ENCODE measurements at regions not wholly inside any gene's neighbourhood (a gene's known extent, or its start where the extent isn't known, plus 50 kb on each side); places are given as distances from the start of the nearest gene placed in this dataset.
A peak's percentile ranks its signal among the peaks of the same experiment; 100 is the strongest.
"Not testable (repeated sequence)": the region's sequence is repeated elsewhere in the genome, so short reads cannot be mapped to it uniquely, and the experiment has no call there.

DNA sequence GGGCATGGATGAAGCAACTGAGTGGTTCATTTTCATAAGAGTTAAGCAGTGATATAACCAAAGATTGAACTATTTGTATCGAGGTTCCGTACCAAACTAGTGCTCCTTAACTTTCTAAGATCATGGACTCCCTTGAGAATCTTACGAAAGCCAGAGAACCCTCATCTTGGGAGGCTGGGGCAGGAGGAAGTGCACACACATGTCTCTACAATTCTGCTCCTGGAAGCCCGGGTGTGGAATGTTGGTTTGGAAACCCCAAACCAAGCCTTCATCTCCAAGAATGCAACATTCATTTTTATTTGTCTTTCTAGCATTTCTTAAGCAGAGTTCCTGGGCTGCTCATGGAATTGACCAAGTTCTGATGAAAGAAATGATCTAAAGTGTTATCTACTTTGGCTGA, 215.0 kb upstream of the PRNP start:
- WGBS (ENCODE audit: insufficient coverage): no CpG with 5 or more reads among the region's 4 CpGs
- H3K4me1 ChIP-seq (ENCODE audit: control insufficient read depth, insufficient read depth, low read length): no peaks in the 10 kb centered on the region
- no peaks in the 10 kb centered on the region for H3K9me3 ChIP-seq (ENCODE audit: control insufficient read depth, insufficient read depth, low read length)
- H3K27ac ChIP-seq (ENCODE audit: low read depth, low read length): no peak overlapping the region
- H3K36me3 ChIP-seq (ENCODE audit: control insufficient read depth, insufficient read depth, low read length): no peaks in the 10 kb centered on the region
- no peaks in the 10 kb centered on the region for H3K27me3 ChIP-seq (ENCODE audit: control insufficient read depth, insufficient read depth, low read length)
- no peak for DNase-seq (ENCODE audit: low read depth in 4 of 6, low spot score in 6 of 6)
- no peak overlapping the region for H3K4me3 ChIP-seq (ENCODE audit: low read depth, low read length)

DNA sequence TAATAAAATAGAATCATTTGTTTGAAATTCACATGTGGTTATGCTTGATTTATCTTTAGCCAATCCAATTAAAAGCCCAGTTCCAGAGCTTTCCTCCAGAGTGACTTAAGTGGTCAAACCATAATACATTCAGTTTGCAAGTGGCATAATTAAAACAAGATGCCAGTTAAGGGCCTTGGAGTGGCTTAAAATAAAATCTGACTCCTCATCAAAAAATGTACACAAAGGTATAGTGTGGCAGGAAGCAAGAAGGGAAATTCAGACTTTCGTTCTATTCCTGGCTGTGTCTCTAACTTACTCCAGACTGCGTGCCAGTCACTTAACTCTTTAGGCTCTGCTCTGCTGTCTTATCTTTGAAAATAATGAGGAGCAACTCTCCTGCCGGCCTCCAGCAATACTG, 215.9 kb upstream of the PRNP start:
- WGBS (ENCODE audit: insufficient coverage): no CpG with 5 or more reads among the region's 3 CpGs
- DNase-seq (ENCODE audit: low read depth in 4 of 6, low spot score in 6 of 6): peak in 1 of 6 donors; percentile 52
- H3K27ac ChIP-seq (ENCODE audit: low read depth, low read length): no peak overlapping the region
- H3K9me3 ChIP-seq (ENCODE audit: control insufficient read depth, insufficient read depth, low read length): no peaks in the 10 kb centered on the region
- H3K27me3 ChIP-seq (ENCODE audit: control insufficient read depth, insufficient read depth, low read length): no peaks in the 10 kb centered on the region
- H3K4me1 ChIP-seq (ENCODE audit: control insufficient read depth, insufficient read depth, low read length): no peaks in the 10 kb centered on the region
- no peak overlapping the region for H3K4me3 ChIP-seq (ENCODE audit: low read depth, low read length)
- H3K36me3 ChIP-seq (ENCODE audit: control insufficient read depth, insufficient read depth, low read length): no peaks in the 10 kb centered on the region

DNA sequence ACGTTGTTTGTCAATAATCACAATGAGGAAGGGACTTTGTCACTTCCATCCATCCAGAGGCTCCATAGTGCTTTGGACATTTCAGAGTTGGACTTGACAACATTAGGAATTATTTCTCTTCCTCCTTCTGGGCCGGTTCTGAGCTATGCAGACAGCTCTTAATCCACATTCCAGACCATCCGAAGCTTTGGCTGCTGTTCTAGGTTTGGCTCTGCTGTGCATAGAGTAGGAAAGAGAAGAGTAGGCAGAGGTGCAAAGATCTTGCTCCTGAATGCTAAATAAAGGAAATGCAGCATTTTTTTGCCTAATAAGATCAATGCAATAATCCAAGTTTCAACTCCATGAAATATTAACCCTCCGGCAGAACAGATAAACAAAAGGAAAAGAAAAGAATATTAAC, 216.3 kb upstream of the PRNP start:
- Histone ChIP-seq H3K4me1 (ENCODE audit: control insufficient read depth, insufficient read depth, low read length) (no peaks in the 10 kb centered on the region), H3K27me3 (ENCODE audit: control insufficient read depth, insufficient read depth, low read length) (no peaks in the 10 kb centered on the region), H3K36me3 (ENCODE audit: control insufficient read depth, insufficient read depth, low read length) (no peaks in the 10 kb centered on the region), H3K4me3 (ENCODE audit: low read depth, low read length) (no peak overlapping the region), H3K9me3 (ENCODE audit: control insufficient read depth, insufficient read depth, low read length) (no peaks in the 10 kb centered on the region), H3K27ac (ENCODE audit: low read depth, low read length) (no peak overlapping the region)
- DNase-seq (ENCODE audit: low read depth in 4 of 6, low spot score in 6 of 6): no peak
- WGBS (ENCODE audit: insufficient coverage): no CpG with 5 or more reads among the region's 4 CpGs

DNA sequence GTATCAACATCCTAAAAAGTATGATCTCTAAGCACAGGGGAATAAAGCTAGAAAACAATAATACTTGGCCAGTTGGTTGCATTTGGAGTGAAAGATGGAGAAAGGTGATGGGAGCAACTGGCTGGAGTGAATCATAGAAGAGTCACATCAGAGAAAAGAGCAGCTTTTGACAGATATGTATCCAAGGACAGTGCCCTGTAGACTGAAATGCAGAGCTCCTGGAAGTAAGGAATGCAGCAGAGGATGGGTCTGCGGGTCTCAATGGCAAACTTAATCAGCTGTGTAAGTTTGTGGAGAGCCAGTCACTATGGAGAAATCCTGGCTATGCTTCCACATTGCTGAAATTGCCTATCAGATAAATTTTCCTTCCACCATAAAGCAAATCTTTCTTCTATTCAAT, 218.1 kb upstream of the PRNP start:
- no peak overlapping the region for H3K27ac ChIP-seq (ENCODE audit: low read depth, low read length)
- WGBS (ENCODE audit: insufficient coverage): 75% methylated on average over 1 of the region's 1 CpG
- H3K9me3 ChIP-seq (ENCODE audit: control insufficient read depth, insufficient read depth, low read length): no peaks in the 10 kb centered on the region
- no peaks in the 10 kb centered on the region for H3K4me1 ChIP-seq (ENCODE audit: control insufficient read depth, insufficient read depth, low read length)
- H3K4me3 ChIP-seq (ENCODE audit: low read depth, low read length): no peak overlapping the region
- no peaks in the 10 kb centered on the region for H3K36me3 ChIP-seq (ENCODE audit: control insufficient read depth, insufficient read depth, low read length)
- H3K27me3 ChIP-seq (ENCODE audit: control insufficient read depth, insufficient read depth, low read length): no peaks in the 10 kb centered on the region
- no peak for DNase-seq (ENCODE audit: low read depth in 4 of 6, low spot score in 6 of 6)

DNA sequence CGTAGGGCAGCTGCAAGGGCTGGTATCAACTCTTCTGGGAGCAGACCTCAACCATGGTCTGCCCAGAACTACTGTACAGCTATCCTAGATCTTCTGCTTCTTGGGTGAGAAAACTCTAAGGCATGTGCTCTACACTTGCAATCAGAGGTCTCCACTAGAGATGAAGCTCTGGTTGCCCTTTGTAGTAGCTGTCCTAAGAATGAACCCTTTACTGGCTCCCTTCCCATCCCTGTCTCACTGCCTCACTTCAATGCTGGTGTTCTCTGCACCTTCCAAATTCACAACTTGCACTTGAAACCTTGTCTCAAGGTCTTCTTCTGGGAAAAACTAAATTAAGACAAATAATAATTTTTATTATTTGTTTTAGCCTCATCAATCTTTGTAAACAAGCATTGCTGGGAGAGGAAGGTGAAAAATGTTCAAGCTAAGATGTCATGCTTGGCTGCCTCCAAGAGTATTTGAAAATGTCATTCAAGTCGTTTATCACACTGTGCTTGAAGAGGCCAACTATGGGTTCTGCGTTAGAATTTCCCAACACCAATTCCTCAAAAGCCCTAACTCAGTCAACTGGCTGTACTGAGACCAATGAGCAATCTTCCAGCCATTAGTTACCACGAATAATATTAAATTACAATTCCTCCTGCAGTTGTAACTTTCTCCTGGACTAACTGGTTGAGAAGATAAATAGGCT, 216.9 kb upstream of the ADRA1D start:
- 76% methylated on average over 3 of the region's 4 CpGs for WGBS (ENCODE audit: insufficient coverage)
- Histone ChIP-seq H3K4me3 (ENCODE audit: low read depth, low read length) (no peak overlapping the region), H3K9me3 (ENCODE audit: control insufficient read depth, insufficient read depth, low read length) (no peaks in the 10 kb centered on the region)

DNA sequence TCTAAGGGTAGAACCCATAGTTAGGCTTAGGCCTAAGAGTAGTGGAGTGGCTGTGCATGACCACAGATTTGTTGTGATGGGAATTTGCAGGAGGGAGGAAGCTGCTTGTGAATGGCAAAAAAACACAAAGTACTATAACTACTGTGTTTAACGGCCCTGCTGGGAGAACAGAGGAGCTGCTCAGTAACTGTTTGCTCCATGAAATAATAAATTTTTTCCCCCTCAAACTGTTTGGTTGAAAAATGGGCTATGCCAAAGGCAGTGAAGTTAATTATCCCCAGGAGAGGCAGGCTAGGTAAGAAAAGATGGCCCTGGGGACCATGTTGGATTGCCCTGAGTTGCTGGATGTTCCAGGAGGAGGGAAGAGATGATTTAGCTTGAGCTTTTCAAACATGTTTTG, 216.1 kb upstream of the ADRA1D start:
- Histone ChIP-seq H3K4me1 (ENCODE audit: control insufficient read depth, insufficient read depth, low read length) (no peaks in the 10 kb centered on the region), H3K4me3 (ENCODE audit: low read depth, low read length) (no peak overlapping the region), H3K27ac (ENCODE audit: low read depth, low read length) (no peak overlapping the region), H3K36me3 (ENCODE audit: control insufficient read depth, insufficient read depth, low read length) (no peaks in the 10 kb centered on the region), H3K9me3 (ENCODE audit: control insufficient read depth, insufficient read depth, low read length) (no peaks in the 10 kb centered on the region), H3K27me3 (ENCODE audit: control insufficient read depth, insufficient read depth, low read length) (no peaks in the 10 kb centered on the region)
- WGBS (ENCODE audit: insufficient coverage): no CpG with 5 or more reads among the region's 1 CpG
- peak in 1 of 6 donors; percentile 55 for DNase-seq (ENCODE audit: low read depth in 4 of 6, low spot score in 6 of 6)

More for the DNA sequence above, 216.9 kb upstream of the ADRA1D start:
- no peaks in the 10 kb centered on the region for H3K36me3 ChIP-seq (ENCODE audit: control insufficient read depth, insufficient read depth, low read length)
- H3K4me1 ChIP-seq (ENCODE audit: control insufficient read depth, insufficient read depth, low read length): no peaks in the 10 kb centered on the region
- no peak overlapping the region for H3K27ac ChIP-seq (ENCODE audit: low read depth, low read length)
- H3K27me3 ChIP-seq (ENCODE audit: control insufficient read depth, insufficient read depth, low read length): no peaks in the 10 kb centered on the region
- DNase-seq (ENCODE audit: low read depth in 4 of 6, low spot score in 6 of 6): no peak

DNA sequence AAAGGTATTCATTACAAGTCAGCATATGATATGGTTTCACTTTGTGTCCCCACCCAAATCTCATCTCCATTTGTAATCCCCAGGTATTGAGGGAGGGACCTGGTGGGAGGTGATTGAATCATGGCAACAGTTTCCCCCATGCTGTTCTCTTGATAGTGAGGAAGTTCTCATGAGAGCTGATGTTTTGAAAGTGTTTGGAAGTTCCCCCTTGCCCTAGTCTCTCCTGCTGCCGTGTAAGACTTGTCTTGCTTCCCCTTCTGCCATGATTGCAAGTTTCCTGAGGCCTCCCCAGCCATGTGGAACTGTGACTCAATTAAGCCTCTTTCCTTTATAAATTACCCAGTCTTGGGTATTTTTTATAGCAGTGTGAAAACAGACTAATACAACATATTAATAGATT, 213.7 kb upstream of the ADRA1D start:
- not testable (repeated sequence) for H3K27ac ChIP-seq (ENCODE audit: low read depth, low read length); DNase-seq (ENCODE audit: low read depth in 4 of 6, low spot score in 6 of 6); H3K9me3 ChIP-seq (ENCODE audit: control insufficient read depth, insufficient read depth, low read length); H3K36me3 ChIP-seq (ENCODE audit: control insufficient read depth, insufficient read depth, low read length); H3K27me3 ChIP-seq (ENCODE audit: control insufficient read depth, insufficient read depth, low read length); H3K4me1 ChIP-seq (ENCODE audit: control insufficient read depth, insufficient read depth, low read length); H3K4me3 ChIP-seq (ENCODE audit: low read depth, low read length)
- WGBS (ENCODE audit: insufficient coverage): no CpG with 5 or more reads among the region's 1 CpG

DNA sequence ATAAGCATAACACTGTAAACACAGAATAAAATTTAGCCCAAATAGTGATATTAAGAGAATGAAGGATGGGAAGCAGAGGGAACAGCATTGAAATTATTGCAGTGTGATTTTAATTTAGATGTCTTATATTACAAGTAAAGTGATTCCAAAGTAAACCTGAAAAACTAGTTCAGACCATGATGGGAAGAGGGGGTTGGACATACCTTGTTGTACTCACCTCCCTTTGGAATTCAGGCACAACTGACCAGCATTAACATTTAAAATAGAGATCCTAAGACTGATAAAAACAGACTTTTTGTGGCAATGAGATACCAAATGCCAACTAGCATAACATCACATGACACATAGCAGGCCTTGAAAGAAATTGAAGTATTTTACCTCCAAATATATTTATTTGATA, 210.0 kb upstream of the ADRA1D start:
- Histone ChIP-seq H3K36me3 (ENCODE audit: control insufficient read depth, insufficient read depth, low read length) (no peaks in the 10 kb centered on the region), H3K27ac (ENCODE audit: low read depth, low read length) (no peak overlapping the region), H3K9me3 (ENCODE audit: control insufficient read depth, insufficient read depth, low read length) (no peaks in the 10 kb centered on the region), H3K27me3 (ENCODE audit: control insufficient read depth, insufficient read depth, low read length) (no peaks in the 10 kb centered on the region), H3K4me3 (ENCODE audit: low read depth, low read length) (no peak overlapping the region), H3K4me1 (ENCODE audit: control insufficient read depth, insufficient read depth, low read length) (no peaks in the 10 kb centered on the region)
- no peak for DNase-seq (ENCODE audit: low read depth in 4 of 6, low spot score in 6 of 6)

DNA sequence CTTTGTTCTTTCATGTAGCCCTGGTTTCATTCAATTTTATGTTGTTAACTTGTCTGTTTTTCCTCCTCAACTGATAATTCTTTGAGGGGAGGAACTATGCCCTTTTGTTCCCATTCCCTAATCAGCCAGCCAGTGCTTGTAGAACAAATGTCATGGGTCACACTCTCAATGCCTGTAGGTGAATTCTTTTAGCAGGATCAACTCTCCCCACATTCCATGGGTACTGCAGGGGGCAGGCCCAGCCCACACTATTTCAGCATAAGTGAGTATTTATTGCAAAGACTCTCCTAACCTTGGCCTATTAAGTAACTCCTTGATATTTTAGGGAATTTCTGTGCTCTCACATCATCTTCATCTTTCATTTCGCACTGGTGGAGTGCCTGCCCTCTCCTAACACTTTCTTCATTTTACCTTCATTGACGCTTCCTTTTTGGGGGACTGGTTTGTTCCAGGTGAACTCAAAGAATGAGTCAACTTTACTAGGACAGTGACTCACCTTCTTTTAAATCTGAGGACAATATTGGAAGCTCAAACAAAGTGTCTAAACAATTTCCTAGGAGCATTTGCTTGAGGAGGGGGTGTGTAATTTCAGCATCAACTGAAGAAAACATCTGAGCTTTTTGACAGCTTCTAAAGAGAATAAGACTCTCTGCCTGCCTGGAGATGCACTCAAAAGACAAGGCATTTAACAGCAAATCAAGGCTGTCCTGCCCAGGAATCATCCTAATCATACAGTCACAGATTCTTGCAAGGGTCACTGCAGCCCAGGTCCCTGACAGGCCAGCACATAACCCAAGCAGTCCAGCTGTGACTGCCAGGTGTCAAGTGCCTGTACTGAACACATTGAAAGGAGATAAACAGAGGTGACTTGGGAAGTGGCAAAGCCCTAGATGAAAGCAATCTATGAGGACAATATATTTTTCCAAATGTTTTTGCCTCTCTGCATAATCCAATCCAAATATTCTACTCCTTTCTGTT, 208.8 kb upstream of the ADRA1D start:
- no CpG with 5 or more reads among the region's 2 CpGs for WGBS (ENCODE audit: insufficient coverage)
- Histone ChIP-seq H3K4me1 (ENCODE audit: control insufficient read depth, insufficient read depth, low read length) (no peaks in the 10 kb centered on the region), H3K27ac (ENCODE audit: low read depth, low read length) (no peak overlapping the region), H3K36me3 (ENCODE audit: control insufficient read depth, insufficient read depth, low read length) (no peaks in the 10 kb centered on the region), H3K9me3 (ENCODE audit: control insufficient read depth, insufficient read depth, low read length) (no peaks in the 10 kb centered on the region), H3K27me3 (ENCODE audit: control insufficient read depth, insufficient read depth, low read length) (no peaks in the 10 kb centered on the region), H3K4me3 (ENCODE audit: low read depth, low read length) (no peak overlapping the region)
- DNase-seq (ENCODE audit: low read depth in 4 of 6, low spot score in 6 of 6): no peak

DNA sequence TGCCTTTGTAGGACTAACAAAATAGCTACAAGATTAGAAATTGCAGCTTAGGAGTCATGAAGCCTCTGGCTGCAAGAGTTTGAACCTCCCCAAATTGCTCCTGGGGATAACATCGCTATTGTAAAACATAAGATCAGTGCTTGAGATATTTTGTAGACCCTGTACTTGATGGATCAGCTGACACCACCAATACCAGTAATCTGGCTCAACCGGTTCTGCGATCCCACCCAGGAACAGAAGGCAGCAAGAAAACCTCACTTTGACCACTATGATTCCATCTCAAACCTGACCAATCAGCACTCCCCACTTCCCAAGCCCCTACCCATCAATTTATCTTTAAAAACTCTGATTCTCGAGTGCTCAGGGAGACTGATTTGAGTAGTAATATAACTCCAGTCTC, 206.9 kb upstream of the ADRA1D start:
- no peaks in the 10 kb centered on the region for H3K36me3 ChIP-seq (ENCODE audit: control insufficient read depth, insufficient read depth, low read length)
- H3K4me3 ChIP-seq (ENCODE audit: low read depth, low read length): no peak overlapping the region
- 95% methylated on average over 2 of the region's 4 CpGs for WGBS (ENCODE audit: insufficient coverage)
- H3K27ac ChIP-seq (ENCODE audit: low read depth, low read length): no peak overlapping the region
- no peaks in the 10 kb centered on the region for H3K4me1 ChIP-seq (ENCODE audit: control insufficient read depth, insufficient read depth, low read length)
- no peaks in the 10 kb centered on the region for H3K9me3 ChIP-seq (ENCODE audit: control insufficient read depth, insufficient read depth, low read length)
- DNase-seq (ENCODE audit: low read depth in 4 of 6, low spot score in 6 of 6): no peak
- H3K27me3 ChIP-seq (ENCODE audit: control insufficient read depth, insufficient read depth, low read length): no peaks in the 10 kb centered on the region
